ENCODE measurements at regions not wholly inside any gene's neighbourhood (a gene's known extent, or its start where the extent isn't known, plus 50 kb on each side); places are given as distances from the start of the nearest gene placed in this dataset.
"Not testable (repeated sequence)": the region's sequence is repeated elsewhere in the genome, so short reads cannot be mapped to it uniquely, and the experiment has no call there.

DNA sequence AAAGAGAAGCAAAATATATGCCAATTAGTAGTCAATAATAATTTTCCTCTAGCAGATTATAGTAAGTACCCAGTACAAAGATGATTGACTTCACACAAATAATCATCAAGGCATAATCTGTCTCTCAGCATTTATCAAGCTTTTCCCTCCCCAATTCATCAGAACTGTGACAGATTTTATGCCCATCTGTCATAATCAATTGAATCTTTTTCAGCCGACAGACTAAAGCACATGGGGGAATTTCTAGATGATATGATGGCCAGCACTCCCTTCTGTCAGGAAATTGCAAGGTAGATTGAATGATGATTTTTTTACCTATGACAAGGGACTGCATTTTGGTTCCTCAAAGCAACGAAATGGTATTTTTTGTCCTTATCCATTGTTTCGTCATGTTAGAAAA, 227.1 kb upstream of the CYLC2 start:
- no peak for TF ChIP-seq CTCF (IDR thresholded peaks at IDR 0.05)
- TF ChIP-seq ZFX (IDR thresholded peaks at IDR 0.05; ENCODE audit: borderline replicate concordance) = no peak

DNA sequence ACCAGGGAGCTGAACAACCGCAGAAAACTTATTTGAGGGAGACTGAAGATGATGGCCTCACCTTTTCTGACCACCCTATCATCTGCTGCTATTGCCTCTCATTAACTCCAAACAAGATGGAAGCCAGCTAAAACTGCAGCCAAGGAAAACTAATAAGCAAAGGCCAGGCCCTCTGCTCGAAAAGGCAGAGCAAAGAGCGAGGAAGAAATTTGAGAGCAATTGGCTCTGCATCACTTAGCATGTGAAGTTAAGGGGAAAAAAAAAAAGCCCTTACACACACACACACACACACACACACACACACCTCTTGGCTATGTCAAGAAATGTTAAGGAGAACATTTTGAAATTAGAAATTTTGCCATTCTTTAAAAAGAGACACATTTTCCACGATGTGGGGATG, 228.1 kb upstream of the CYLC2 start:
- TF ChIP-seq ZFX (IDR thresholded peaks at IDR 0.05; ENCODE audit: borderline replicate concordance) (no peak), CTCF (IDR thresholded peaks at IDR 0.05) (no peak)
- no peak overlapping the region for H3K27ac ChIP-seq

More for the DNA sequence above, 227.1 kb upstream of the CYLC2 start:
- no peak overlapping the region for H3K27ac ChIP-seq

DNA sequence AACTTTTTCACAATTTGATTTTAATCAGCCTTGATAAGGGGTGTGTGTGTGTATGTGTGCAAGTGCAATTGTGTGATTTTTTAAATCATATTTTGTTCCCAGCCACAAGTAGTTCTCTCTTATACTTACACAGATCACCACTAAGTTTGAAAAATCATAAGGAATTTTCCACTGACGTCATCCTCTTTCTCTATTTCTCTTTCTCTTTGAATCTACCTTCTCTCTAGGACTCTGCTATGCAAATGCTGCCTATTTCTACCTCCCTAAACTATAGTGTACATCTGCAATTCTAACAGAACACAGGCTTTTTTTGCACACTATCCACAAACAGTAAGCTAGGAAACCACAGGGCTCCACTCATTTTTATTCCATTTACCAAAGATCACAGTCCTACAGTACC, 254.6 kb upstream of the CYLC2 start:
- no peak for TF ChIP-seq ZFX (IDR thresholded peaks at IDR 0.05; ENCODE audit: borderline replicate concordance)
- no peak for TF ChIP-seq CTCF (IDR thresholded peaks at IDR 0.05)
- H3K27ac ChIP-seq = no peak overlapping the region

DNA sequence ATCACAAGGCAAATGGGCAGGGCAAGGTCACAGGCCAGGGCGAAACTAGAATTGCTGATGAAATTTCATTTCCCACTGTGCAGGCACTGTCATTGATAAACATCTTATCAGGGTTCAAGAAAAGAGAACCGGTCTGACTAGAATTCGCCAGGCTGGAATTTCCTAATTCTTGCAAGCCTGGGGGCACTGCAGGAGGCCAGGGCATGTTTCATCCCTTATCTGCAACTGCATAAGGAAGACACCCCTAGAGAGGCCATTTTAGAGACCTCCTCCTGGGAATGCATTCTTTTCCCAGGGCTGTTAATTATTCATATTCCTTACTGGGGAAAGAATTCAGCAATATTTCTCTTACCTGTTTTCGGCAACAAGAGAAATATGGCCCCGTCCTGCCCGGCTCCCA, 266.2 kb upstream of the CYLC2 start:
- H3K27ac ChIP-seq = no peak overlapping the region
- no peak for TF ChIP-seq ZFX (IDR thresholded peaks at IDR 0.05; ENCODE audit: borderline replicate concordance)
- TF ChIP-seq CTCF (IDR thresholded peaks at IDR 0.05) = no peak

DNA sequence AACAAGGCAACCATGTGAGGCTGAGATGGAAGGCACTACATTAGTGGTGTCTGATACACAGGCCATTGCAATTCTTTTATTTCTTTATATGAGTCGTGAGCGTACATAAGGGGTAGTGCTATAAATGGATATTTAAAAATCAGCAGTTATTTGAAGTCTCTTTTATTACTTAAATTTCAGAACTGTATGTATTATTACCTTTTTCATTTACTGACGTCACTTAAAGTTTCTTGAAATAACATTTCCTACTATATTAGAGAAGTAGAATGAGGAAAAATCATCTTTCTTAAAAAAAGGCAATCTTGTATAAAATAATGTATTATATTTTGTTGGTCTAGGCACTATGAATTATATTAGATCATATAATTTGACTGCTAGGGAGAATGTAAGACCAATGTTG, 280.9 kb upstream of the CYLC2 start:
- TF ChIP-seq CTCF (IDR thresholded peaks at IDR 0.05) = no peak
- TF ChIP-seq ZFX (IDR thresholded peaks at IDR 0.05; ENCODE audit: borderline replicate concordance) = no peak
- H3K27ac ChIP-seq = no peak overlapping the region

DNA sequence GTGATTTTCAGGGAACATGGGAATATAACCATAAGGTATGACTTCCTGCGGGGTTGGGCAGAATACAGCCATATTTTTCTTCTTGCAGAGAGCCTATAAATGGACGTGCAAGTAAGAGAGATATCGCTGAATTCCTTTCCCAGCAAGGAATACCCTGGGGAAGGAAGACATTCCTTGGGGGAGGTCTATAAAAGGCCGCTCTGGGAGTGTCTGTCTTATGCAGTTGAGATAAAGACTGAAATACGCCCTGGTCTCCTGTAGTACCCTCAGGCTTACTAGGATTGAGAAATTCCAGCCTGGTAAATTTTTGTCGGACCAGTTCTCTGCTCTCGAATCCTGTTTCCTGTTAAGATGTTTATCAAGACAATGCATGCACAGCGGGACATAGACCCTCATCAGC, 282.2 kb upstream of the CYLC2 start:
- H3K27ac ChIP-seq = not testable (repeated sequence)

DNA sequence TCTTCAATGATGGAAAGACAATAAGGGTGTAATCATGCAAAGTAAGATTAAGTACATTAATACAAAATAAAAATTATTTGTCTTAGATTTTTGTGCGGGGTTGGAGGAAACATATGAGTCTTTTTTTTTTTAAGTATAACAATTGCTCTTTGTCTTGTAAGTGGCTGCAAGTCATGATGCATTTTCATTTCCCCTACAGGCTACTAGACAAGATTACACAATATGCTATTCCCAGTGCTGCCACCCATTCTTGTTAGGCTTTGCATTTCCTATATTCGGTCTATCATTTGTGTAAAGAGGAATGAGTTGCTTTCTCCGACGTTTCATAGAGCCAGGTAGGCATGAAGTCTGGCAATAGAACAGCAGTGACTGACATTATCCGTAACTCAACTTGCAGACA, 294.2 kb upstream of the CYLC2 start:
- H3K27ac ChIP-seq = no peak overlapping the region
- no peak for TF ChIP-seq ZFX (IDR thresholded peaks at IDR 0.05; ENCODE audit: borderline replicate concordance)
- TF ChIP-seq CTCF (IDR thresholded peaks at IDR 0.05) = no peak

GRCh38 chr9:102669220-102669619, 325.9 kb upstream of the CYLC2 start:
- no peak for TF ChIP-seq CTCF (IDR thresholded peaks at IDR 0.05)
- no peak for TF ChIP-seq ZFX (IDR thresholded peaks at IDR 0.05; ENCODE audit: borderline replicate concordance)
- H3K27ac ChIP-seq = no peak overlapping the region
